Psoas muscle (tissue), 7 donors: ENCODE measurements at regions not wholly inside any gene's neighbourhood (a gene's known extent, or its start where the extent isn't known, plus 50 kb on each side); places are given as distances from the start of the nearest gene placed in this dataset.

ENCODE experiments used
- ATAC-seq, 4 donors: fragments of 200-7000 bp; cut with Tn5 transposase; one replicate each; pipeline ENCODE4 v1.9.1; 2020; ENCODE audit warnings: moderate library complexity in 3 of 4, mild to moderate bottlenecking in 2 of 4
- DNase-seq, 2 donors: peaks; one replicate each; pipeline ENCODE4 v3.0.0-alpha.2; 2020
- H3K27ac ChIP-seq: fragments of 200-600 bp; one replicate; pipeline ENCODE4 v1.8.0; 2022
- H3K27me3 ChIP-seq, 3 donors: fragments of 200-600 bp in 1 of 3; one replicate each; pipeline versions ENCODE4 v1.6.1 to v1.8.0; 2013 to 2022; ENCODE audit warnings: low read length in 2 of 3, mild to moderate bottlenecking in 2 of 3, moderate library complexity in 1 of 3; ENCODE audit not compliant: insufficient read depth in 3 of 3
- H3K36me3 ChIP-seq, 2 donors: fragments of 200-600 bp in 1 of 2; one replicate each; pipeline versions ENCODE4 v1.6.1 to v1.8.0; 2013 to 2022; ENCODE audit warnings: low read depth in 1 of 2, mild to moderate bottlenecking in 1 of 2, moderate library complexity in 1 of 2; ENCODE audit not compliant: insufficient read depth in 1 of 2
- H3K4me1 ChIP-seq: fragments of 200-600 bp; one replicate; pipeline ENCODE4 v1.8.0; 2022
- H3K4me3 ChIP-seq: fragments of 200-600 bp; one replicate; pipeline ENCODE4 v1.8.0; 2022; ENCODE audit warnings: mild to moderate bottlenecking
- H3K9me3 ChIP-seq: fragments of 200-600 bp; one replicate; pipeline ENCODE4 v1.8.0; 2022
- CTCF ChIP-seq: fragments of 200-600 bp; IDR thresholded peaks from one replicate; pipeline ENCODE4 v1.8.0; 2022; ENCODE audit warnings: antibody characterized with exemption
- WGBS, 3 donors: extraction: QIAGEN DNeasy Blood & Tissue Kit; methylation state at CpG; one replicate each; pipeline versions ENCODE4 v1.1.6 to v1.1.7; 2013; 5-methylcytosine and 5-hydroxymethylcytosine counted together
- intact Hi-C, 2 donors: fragments of 100-400 bp; cut with DNase I; formaldehyde crosslinking; loops; one replicate each; pipeline versions ENCODE4 v1.11.0 to v1.14.2; 2022
- donor health status: healthy with polysubstance abuse.
- donor health status: DM: no; HTN: no; CAD: no; lungs with moderate emphysema.
- donor health status: Bipolar disorder and iron deficiency.
- donor health status: healthy.
- donor health status: DM: yes; HTN: yes; CAD: no.
- donor health status: DM: no; HTN: no; CAD: no.
- donor health status: DM: yes; HTN: yes; CAD: no.

GRCh38 chr3:13195374-13195773 is 122.1 kb upstream of the IQSEC1 start:
- intact Hi-C loops: no loop called here

GRCh38 chr3:13194285-13195209 is 121.3 kb upstream of the IQSEC1 start:
- Histone ChIP-seq H3K36me3 (no peaks in the 10 kb centered on the region), H3K9me3 (no peaks in the 10 kb centered on the region), H3K4me1 (peaks cover 1% of the 10 kb centered on the region), H3K27me3 (peaks cover 0 to 15% (median 0%) of the 10 kb centered on the region in 3 donors), H3K27ac (no peak overlapping the region), H3K4me3 (no peak overlapping the region)
- ATAC-seq: no peak
- intact Hi-C loops: no loop called here
- DNase-seq: no peak
- 73 to 77% (median 75%) methylated on average over 22 of the region's 22 CpGs for WGBS, 3 donors
- TF ChIP-seq CTCF: no peak

More at GRCh38 chr3:13195374-13195773, 122.1 kb upstream of the IQSEC1 start:
- Histone ChIP-seq H3K36me3 (no peaks in the 10 kb centered on the region), H3K27ac (no peak overlapping the region), H3K4me1 (no peaks in the 10 kb centered on the region), H3K27me3 (peaks cover 0 to 15% (median 0%) of the 10 kb centered on the region in 3 donors), H3K9me3 (no peaks in the 10 kb centered on the region), H3K4me3 (no peak overlapping the region)
- WGBS, 3 donors: 65 to 74% (median 70%) methylated on average over 6 of the region's 6 CpGs
- TF ChIP-seq CTCF: no peak
- DNase-seq (no peak), ATAC-seq (no peak)

GRCh38 chr3:13193320-13194284 is 120.4 kb upstream of the IQSEC1 start:
- ATAC-seq (peak; percentile 59 to 81 (median 79)), DNase-seq (peak in 1 of 2 donors; percentile 46)
- no peaks in the 10 kb centered on the region for H3K36me3 ChIP-seq
- no peak for TF ChIP-seq CTCF
- no peak overlapping the region for H3K4me3 ChIP-seq
- peaks cover 5% of the 10 kb centered on the region for H3K4me1 ChIP-seq
- WGBS, 3 donors: 30 to 36% (median 35%) methylated on average over 15 to 17 of the region's 17 CpGs
- intact Hi-C loops: loop anchor here in 1 of 2 donors (1.0 kb wide), 1 partner anchor 37 kb away; no protein-coding TSS in a partner anchor
- no peaks in the 10 kb centered on the region for H3K9me3 ChIP-seq
- peaks cover 0 to 15% (median 0%) of the 10 kb centered on the region in 3 donors for H3K27me3 ChIP-seq
- no peak overlapping the region for H3K27ac ChIP-seq

GRCh38 chr3:13192471-13193213 is 119.4 kb upstream of the IQSEC1 start:
- peaks cover 5% of the 10 kb centered on the region for H3K4me1 ChIP-seq
- no peak overlapping the region for H3K4me3 ChIP-seq
- intact Hi-C loops: loop anchor here in 1 of 2 donors (1.0 kb wide), 1 partner anchor 36 kb away; no protein-coding TSS in a partner anchor
- H3K27me3 ChIP-seq: peaks cover 0 to 15% (median 0%) of the 10 kb centered on the region in 3 donors
- ATAC-seq (peak in 1 of 4 donors; percentile 29), DNase-seq (no peak)
- no peaks in the 10 kb centered on the region for H3K36me3 ChIP-seq
- no peaks in the 10 kb centered on the region for H3K9me3 ChIP-seq
- 88 to 90% (median 90%) methylated on average over 16 of the region's 16 CpGs for WGBS, 3 donors
- TF ChIP-seq CTCF: no peak
- no peak overlapping the region for H3K27ac ChIP-seq
